ENCODE measurements at regions not wholly inside any gene's neighbourhood (a gene's known extent, or its start where the extent isn't known, plus 50 kb on each side); places are given as distances from the start of the nearest gene placed in this dataset.
"Not testable (repeated sequence)": the region's sequence is repeated elsewhere in the genome, so short reads cannot be mapped to it uniquely, and the experiment has no call there.

GRCh38 chr10:11667756-11668155, 56.3 kb upstream of the USP6NL start:
- no peak for DNase-seq (ENCODE audit: low read depth)

GRCh38 chr10:11663763-11664555, 52.5 kb upstream of the USP6NL start:
- no peak for DNase-seq (ENCODE audit: low read depth)

- DNase-seq (ENCODE audit: low read depth) = not testable (repeated sequence)
Observed at GRCh38 chr10:11663126-11663515, 51.7 kb upstream of the USP6NL start.

GRCh38 chr10:11661441-11661840, 50.0 kb upstream of the USP6NL start:
- DNase-seq (ENCODE audit: low read depth) = no peak

Data from fibroblast of the conjunctiva (primary cell).